ENCODE measurements at regions not wholly inside any gene's neighbourhood (a gene's known extent, or its start where the extent isn't known, plus 50 kb on each side); places are given as distances from the start of the nearest gene placed in this dataset.

- DNase-seq = no peak
Observed at GRCh38 chr3:459311-459670, 262.7 kb downstream of the CHL1 start.

GRCh38 chr3:461006-461405 lies 264.4 kb downstream of the CHL1 start:
- DNase-seq = no peak

- no peak for DNase-seq
Observed at GRCh38 chr3:462851-463250, 266.3 kb downstream of the CHL1 start.

- DNase-seq = no peak
Observed at GRCh38 chr3:463252-464192, 267.0 kb downstream of the CHL1 start.

GRCh38 chr3:464255-464654 lies 267.7 kb downstream of the CHL1 start:
- no peak for DNase-seq

- DNase-seq = no peak
Observed at GRCh38 chr3:468172-468571, 271.6 kb downstream of the CHL1 start.

- no peak for DNase-seq
Observed at GRCh38 chr3:473033-473800, 276.7 kb downstream of the CHL1 start.

- no peak for DNase-seq
Observed at GRCh38 chr3:474828-475227, 278.3 kb downstream of the CHL1 start.

- no peak for DNase-seq
Observed at GRCh38 chr3:480070-480469, 283.5 kb downstream of the CHL1 start.

GRCh38 chr3:481111-481510 lies 284.5 kb downstream of the CHL1 start:
- DNase-seq = no peak

GRCh38 chr3:481680-482079 lies 285.1 kb downstream of the CHL1 start:
- no peak for DNase-seq

- no peak for DNase-seq
Observed at GRCh38 chr3:482479-482878, 285.9 kb downstream of the CHL1 start.

GRCh38 chr3:484341-484740 lies 287.8 kb downstream of the CHL1 start:
- no peak for DNase-seq

- DNase-seq = no peak
Observed at GRCh38 chr3:487614-488013, 291.1 kb downstream of the CHL1 start.

GRCh38 chr3:492586-493316 lies 296.2 kb downstream of the CHL1 start:
- no peak for DNase-seq

GRCh38 chr3:494190-494589 lies 297.6 kb downstream of the CHL1 start:
- DNase-seq = no peak

- no peak for DNase-seq
Observed at GRCh38 chr3:498487-498886, 301.9 kb downstream of the CHL1 start.

- no peak for DNase-seq
Observed at GRCh38 chr3:499001-499761, 302.6 kb downstream of the CHL1 start.

GRCh38 chr3:502486-502885 lies 305.9 kb downstream of the CHL1 start:
- no peak for DNase-seq

GRCh38 chr3:513301-513700 lies 316.7 kb downstream of the CHL1 start:
- DNase-seq = no peak

- DNase-seq = no peak
Observed at GRCh38 chr3:514192-514591, 317.6 kb downstream of the CHL1 start.

GRCh38 chr3:519026-519425 lies 322.5 kb downstream of the CHL1 start:
- no peak for DNase-seq

- DNase-seq = no peak
Observed at GRCh38 chr3:522888-523287, 326.3 kb downstream of the CHL1 start.
